Lung (tissue), 11 donors: ENCODE measurements at regions not wholly inside any gene's neighbourhood (a gene's known extent, or its start where the extent isn't known, plus 50 kb on each side); places are given as distances from the start of the nearest gene placed in this dataset.

Experiments used
- ATAC-seq: fragments of 200-7000 bp; cut with Tn5 transposase; one replicate; pipeline ENCODE4 v1.9.1; 2020; ENCODE audit warnings: moderate number of reproducible peaks; ENCODE audit not compliant: insufficient read depth, low FRiP score
- DNase-seq, 3 donors: peaks; one replicate each; pipeline ENCODE4 v3.0.0-alpha.2; 2013 to 2017
- H3K27ac ChIP-seq, 2 donors: one replicate each; pipeline ENCODE4 v1.5.1; 2013; ENCODE audit warnings: mild to moderate bottlenecking in 2 of 2, moderate library complexity in 2 of 2, control low read depth in 1 of 2, inconsistent platforms in 1 of 2, low read depth in 1 of 2, low read length in 1 of 2
- H3K27me3 ChIP-seq, 3 donors: one replicate each; pipeline ENCODE4 v1.5.1; 2013; ENCODE audit warnings: low read length in 2 of 3; ENCODE audit not compliant: control insufficient read depth in 3 of 3, insufficient read depth in 3 of 3
- H3K36me3 ChIP-seq, 4 donors: one replicate each; pipeline ENCODE4 v1.5.1; 2013; ENCODE audit warnings: low read length in 4 of 4, mild to moderate bottlenecking in 1 of 4, moderate library complexity in 1 of 4; ENCODE audit not compliant: control insufficient read depth in 4 of 4, insufficient read depth in 4 of 4
- H3K4me1 ChIP-seq, 5 donors: one replicate each; pipeline ENCODE4 v1.5.1; 2013; ENCODE audit warnings: low read length in 5 of 5, mild to moderate bottlenecking in 2 of 5, moderate library complexity in 1 of 5; ENCODE audit not compliant: control insufficient read depth in 5 of 5, insufficient read depth in 5 of 5
- H3K4me3 ChIP-seq: one replicate; pipeline ENCODE4 v1.5.1; 2013; ENCODE audit warnings: mild to moderate bottlenecking, control low read depth, moderate library complexity
- H3K9ac ChIP-seq, 2 donors: one replicate each; pipeline ENCODE4 v1.5.1; 2013; ENCODE audit warnings: low read length in 2 of 2, control low read depth in 1 of 2; ENCODE audit not compliant: insufficient read depth in 1 of 2
- H3K9me3 ChIP-seq, 4 donors: one replicate each; pipeline ENCODE4 v1.5.1; 2013; ENCODE audit warnings: low read length in 3 of 4, mild to moderate bottlenecking in 1 of 4, moderate library complexity in 1 of 4; ENCODE audit not compliant: control insufficient read depth in 4 of 4, insufficient read depth in 3 of 4
- CTCF ChIP-seq: IDR thresholded peaks from 2 replicates; pipeline ENCODE4 v1.5.1; 2012; ENCODE audit warnings: mild to moderate bottlenecking; ENCODE audit errors: control extremely low read depth, extremely low read depth
- WGBS, 2 donors: extraction: QIAGEN DNeasy Blood & Tissue Kit; methylation state at CpG; one replicate each; pipeline ENCODE4 v1.1.7; 2013; 5-methylcytosine and 5-hydroxymethylcytosine counted together
- donor health status: control.
- donor health status: control.
- donor health status: Bipolar disorder and iron deficiency.
- donor health status: healthy.
- donor health status: DM: yes; HTN: yes; CAD: no.

GRCh38 chr7:20021066-20021465 lies 196.1 kb downstream of the MACC1 start:
- DNase-seq (no peak), ATAC-seq (no peak)
- TF ChIP-seq CTCF = no peak
- H3K4me3 ChIP-seq = no peak overlapping the region
- H3K9ac ChIP-seq = no peak overlapping the region
- no peaks in the 10 kb centered on the region for H3K9me3 ChIP-seq
- no peak overlapping the region for H3K27ac ChIP-seq
- H3K36me3 ChIP-seq = no peaks in the 10 kb centered on the region
- no peaks in the 10 kb centered on the region for H3K4me1 ChIP-seq
- H3K27me3 ChIP-seq = no peaks in the 10 kb centered on the region

- Histone ChIP-seq H3K9ac (no peak overlapping the region), H3K36me3 (no peaks in the 10 kb centered on the region), H3K4me3 (no peak overlapping the region), H3K27me3 (no peaks in the 10 kb centered on the region), H3K27ac (no peak overlapping the region), H3K4me1 (no peaks in the 10 kb centered on the region), H3K9me3 (no peaks in the 10 kb centered on the region)
- no peak for TF ChIP-seq CTCF
- WGBS, 2 donors = 85 to 95% methylated on average over 2 of the region's 2 CpGs
- DNase-seq (no peak), ATAC-seq (no peak)
Observed at GRCh38 chr7:20019757-20020432, 197.3 kb downstream of the MACC1 start.

- TF ChIP-seq CTCF = no peak
- WGBS, 2 donors = 81 to 92% methylated on average over 2 of the region's 2 CpGs
- no peak overlapping the region for H3K9ac ChIP-seq
- DNase-seq (no peak), ATAC-seq (no peak)
- H3K27ac ChIP-seq = no peak overlapping the region
- no peaks in the 10 kb centered on the region for H3K27me3 ChIP-seq
- H3K9me3 ChIP-seq = no peaks in the 10 kb centered on the region
- H3K4me3 ChIP-seq = no peak overlapping the region
- H3K36me3 ChIP-seq = no peaks in the 10 kb centered on the region
- no peaks in the 10 kb centered on the region for H3K4me1 ChIP-seq
Observed at GRCh38 chr7:20016669-20017068, 200.5 kb downstream of the MACC1 start.

- Histone ChIP-seq H3K4me3 (no peak overlapping the region), H3K9ac (no peak overlapping the region), H3K4me1 (no peaks in the 10 kb centered on the region), H3K36me3 (no peaks in the 10 kb centered on the region), H3K9me3 (no peaks in the 10 kb centered on the region), H3K27me3 (no peaks in the 10 kb centered on the region), H3K27ac (no peak overlapping the region)
- no peak for ATAC-seq
- no peak for DNase-seq
- TF ChIP-seq CTCF = no peak
- WGBS, 2 donors = 77 to 84% methylated on average over 6 of the region's 6 CpGs
Observed at GRCh38 chr7:20013536-20013935, 203.6 kb downstream of the MACC1 start.
